GM10266 (cell line): ENCODE measurements at regions not wholly inside any gene's neighbourhood (a gene's known extent, or its start where the extent isn't known, plus 50 kb on each side); places are given as distances from the start of the nearest gene placed in this dataset.
"Not testable (repeated sequence)": the region's sequence is repeated elsewhere in the genome, so short reads cannot be mapped to it uniquely, and the experiment has no call there.

Experiments
- DNase-seq: peaks from one replicate; pipeline ENCODE4 v3.0.0; 2012; ENCODE audit errors: extremely low spot score
- TF ChIP-seq, protein P1 (sequence below): IDR thresholded peaks from 2 replicates; pipeline ENCODE4 v1.5.1; 2012; ENCODE audit warnings: mild to moderate bottlenecking, low read depth; ENCODE audit not compliant: control insufficient read depth, insufficient read depth; ENCODE audit errors: missing control alignments

DNA sequence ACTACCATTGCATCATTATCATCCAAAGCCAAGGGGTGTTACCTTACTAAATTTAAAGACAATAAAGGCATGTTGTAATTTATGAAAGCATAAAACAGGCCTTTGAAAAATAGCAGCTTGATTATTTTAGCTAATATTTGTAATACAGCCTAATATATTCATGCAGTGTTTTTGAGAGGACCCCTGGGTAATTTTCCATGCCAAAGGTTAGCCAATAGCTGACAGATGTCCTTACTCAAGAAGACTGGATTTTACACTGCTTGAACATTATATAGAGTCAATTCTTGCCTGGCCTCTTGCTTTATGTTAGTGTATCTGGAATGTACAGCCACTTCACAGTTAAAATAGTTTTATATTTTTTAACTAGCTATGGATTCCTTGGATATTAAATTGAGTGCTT, 337.8 kb upstream of the PAPPA start:
- TF ChIP-seq, protein P1, sequence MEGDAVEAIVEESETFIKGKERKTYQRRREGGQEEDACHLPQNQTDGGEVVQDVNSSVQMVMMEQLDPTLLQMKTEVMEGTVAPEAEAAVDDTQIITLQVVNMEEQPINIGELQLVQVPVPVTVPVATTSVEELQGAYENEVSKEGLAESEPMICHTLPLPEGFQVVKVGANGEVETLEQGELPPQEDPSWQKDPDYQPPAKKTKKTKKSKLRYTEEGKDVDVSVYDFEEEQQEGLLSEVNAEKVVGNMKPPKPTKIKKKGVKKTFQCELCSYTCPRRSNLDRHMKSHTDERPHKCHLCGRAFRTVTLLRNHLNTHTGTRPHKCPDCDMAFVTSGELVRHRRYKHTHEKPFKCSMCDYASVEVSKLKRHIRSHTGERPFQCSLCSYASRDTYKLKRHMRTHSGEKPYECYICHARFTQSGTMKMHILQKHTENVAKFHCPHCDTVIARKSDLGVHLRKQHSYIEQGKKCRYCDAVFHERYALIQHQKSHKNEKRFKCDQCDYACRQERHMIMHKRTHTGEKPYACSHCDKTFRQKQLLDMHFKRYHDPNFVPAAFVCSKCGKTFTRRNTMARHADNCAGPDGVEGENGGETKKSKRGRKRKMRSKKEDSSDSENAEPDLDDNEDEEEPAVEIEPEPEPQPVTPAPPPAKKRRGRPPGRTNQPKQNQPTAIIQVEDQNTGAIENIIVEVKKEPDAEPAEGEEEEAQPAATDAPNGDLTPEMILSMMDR, result no peak
- DNase-seq, result no peak

DNA sequence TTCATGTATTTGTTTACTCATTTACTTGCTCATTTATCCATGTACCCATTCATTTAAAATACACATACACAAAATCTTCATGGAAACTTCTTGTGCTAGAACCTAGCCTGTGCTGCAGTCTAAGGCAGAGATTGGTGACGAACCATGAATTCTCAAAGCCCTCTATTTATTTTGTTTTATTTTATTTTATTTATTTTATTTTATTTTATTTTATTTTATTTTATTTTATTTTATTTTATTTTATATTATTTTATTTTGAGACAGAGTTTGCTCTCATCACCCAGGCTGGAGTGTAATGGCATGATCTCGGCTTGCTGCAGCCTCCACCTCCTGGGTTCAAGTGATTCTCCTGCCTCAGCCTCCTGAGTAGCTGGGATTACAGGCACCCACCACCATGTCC, 334.9 kb upstream of the PAPPA start:
- not testable (repeated sequence) for DNase-seq

DNA sequence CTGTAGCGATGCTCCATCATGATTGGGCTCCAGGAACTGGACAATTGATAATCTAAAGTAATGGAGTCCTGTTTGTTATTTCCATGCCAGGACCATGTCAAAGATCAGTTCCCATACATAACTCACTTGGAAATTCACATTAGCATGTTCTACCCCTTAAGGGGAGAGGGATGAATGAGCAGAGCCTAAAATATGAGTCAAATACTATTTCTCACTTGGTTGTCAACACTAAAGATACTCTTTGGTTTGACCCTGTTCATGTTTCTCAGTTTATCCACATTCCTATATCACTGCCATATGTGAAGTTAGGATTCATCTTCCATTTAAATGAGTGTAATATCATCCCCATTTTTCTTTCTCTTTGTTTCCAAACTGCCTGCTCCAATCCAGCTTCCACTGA, 321.6 kb upstream of the PAPPA start:
- TF ChIP-seq, protein P1, result no peak

DNA sequence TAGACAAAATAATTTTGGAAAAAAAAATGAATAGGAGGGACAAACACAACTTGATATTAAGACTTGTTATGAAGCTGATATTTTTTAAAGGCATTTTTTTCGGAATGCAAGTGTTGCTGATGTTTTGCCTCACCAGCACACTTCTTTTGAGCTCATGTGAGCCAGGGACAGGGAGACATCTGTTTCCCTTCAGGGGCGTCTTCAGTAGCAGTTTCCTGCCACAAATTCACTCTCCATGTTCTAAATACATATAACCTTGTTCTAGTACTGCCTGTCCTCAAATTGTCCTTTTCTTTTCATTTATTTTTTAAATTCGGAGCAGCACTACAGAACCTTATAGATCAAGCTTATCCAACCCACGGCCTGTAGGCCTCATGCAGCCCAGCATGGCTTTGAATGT, 316.0 kb upstream of the PAPPA start:
- no peak for DNase-seq
- TF ChIP-seq, protein P1, result no peak

More for the DNA sequence above, 321.6 kb upstream of the PAPPA start:
- no peak for DNase-seq

DNA sequence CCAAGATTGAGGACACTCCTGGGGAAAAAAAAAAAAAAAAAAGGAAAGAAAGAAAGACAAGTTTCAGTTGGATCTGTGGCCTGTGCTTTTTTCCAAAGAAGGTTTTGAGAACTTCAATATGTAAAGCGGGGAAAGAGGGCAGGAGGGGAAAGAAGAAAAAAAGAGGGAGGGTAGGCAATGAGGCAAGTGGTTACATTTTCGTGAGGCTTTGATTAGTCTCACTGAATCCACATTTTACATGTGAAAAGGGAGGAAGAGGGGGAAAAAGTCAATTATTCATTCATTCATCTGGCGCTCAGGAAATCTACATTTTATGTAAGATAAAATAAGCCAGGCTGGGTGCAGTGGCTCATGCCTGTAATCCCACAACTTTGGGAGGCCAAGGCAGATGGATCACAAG, 315.2 kb upstream of the PAPPA start:
- TF ChIP-seq, protein P1, result no peak
- DNase-seq, result no peak

DNA sequence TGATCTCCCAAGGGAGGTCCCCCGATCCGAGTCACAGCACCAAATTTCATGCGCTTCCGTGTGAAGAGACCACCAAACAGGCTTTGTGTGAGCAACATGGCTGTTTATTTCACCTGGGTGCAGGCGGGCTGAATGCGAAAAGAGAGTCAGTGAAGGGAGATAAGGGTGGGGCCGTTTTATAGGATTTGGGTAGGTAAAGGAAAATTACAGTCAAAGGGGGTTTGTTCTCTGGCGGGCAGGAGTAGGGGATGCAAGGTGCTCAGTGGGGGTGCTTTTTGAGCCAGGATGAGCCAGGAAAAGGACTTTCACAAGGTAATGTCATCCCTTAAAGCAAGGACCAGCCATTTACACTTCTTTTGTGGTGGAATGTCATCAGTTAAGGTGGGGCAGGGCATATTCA, 309.2 kb upstream of the PAPPA start:
- not testable (repeated sequence) for DNase-seq

DNA sequence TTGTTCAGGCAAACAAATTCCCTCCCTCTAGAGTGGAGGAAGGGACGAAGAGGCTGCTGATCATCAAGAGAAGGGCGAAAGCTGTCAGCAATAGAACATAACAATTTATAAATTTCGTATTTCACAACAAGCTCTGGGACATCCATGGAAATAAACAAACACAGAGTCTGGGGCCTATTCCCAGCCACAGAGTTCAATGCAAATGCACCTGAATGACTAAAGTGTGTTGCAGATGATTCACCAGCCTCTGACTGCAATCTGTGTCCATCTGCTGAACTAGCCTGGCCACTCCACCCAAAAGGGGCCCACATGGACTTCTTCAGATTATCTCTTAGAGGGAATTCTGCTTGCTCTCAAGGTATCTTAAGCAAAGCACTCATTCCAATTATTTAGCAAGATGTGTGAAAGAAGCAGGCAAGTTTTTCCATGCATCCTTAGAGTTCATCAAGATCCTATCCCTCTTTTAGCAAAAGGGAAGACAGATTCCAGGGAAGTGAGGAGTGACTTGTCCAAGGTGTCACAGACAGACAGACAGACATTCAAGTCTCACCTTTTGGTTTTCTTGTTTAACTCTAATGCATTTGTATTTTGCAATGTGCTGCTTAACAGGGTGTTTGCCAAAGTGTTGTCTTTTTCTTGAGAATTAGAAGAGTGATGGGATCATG, 307.8 kb upstream of the PAPPA start:
- TF ChIP-seq, protein P1, result no peak
- DNase-seq, result no peak

DNA sequence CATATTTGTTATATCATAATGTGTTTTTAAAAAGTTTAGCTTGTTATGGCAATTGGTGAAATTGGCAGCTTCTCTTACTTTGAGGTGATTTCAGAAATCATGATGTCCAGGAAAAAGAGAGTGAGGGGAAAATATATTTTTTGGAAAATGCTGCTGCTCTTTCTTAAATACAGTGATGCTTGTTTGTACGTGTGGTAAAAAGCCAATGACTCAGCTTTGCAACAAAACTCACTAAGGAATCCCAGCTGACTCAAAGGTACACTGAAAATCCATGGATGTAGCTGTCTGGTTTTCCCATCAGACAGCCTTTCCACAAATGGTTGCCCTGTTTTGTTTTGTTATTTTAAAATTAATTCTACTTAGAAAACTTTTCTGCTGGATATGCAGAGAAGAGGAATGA, 306.4 kb upstream of the PAPPA start:
- TF ChIP-seq, protein P1, result no peak
- DNase-seq, result no peak
